Esophagus mucosa (tissue), 1 donor: ENCODE measurements at regions not wholly inside any gene's neighbourhood (a gene's known extent, or its start where the extent isn't known, plus 50 kb on each side); places are given as distances from the start of the nearest gene placed in this dataset.
A peak's percentile ranks its signal among the peaks of the same experiment; 100 is the strongest.

ENCODE experiments used
- ATAC-seq: fragments of 200-7000 bp; cut with Tn5 transposase; one replicate; pipeline ENCODE4 v1.9.1; 2020
- donor health status: DM: yes; HTN: yes; CAD: no.

- ATAC-seq, result no peak
These were observed 129.1 kb upstream of the AFF2 start for GRCh38 chrX:148371291-148371690.

DNA sequence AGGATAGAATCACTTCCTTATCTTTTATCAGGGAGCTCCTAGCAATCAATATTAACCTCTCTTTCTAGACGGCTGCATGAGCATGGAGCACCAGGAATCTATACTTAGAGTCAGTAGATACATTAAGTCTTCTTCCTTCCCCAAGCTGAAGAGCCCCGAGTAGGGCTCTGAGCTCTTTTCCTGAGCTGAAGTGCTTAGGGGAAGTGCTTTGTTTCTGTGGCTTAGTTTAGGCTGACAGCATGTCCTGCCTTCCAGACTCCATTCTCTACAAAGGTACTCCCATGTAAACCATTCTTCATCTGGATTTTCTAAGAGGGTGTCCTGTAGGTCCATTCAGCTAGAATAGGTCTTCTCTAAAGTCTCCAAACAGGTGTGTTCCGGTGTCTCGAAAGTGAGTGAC, 127.5 kb upstream of the AFF2 start:
- ATAC-seq, result no peak

- no peak for ATAC-seq
These were observed 124.1 kb upstream of the AFF2 start for GRCh38 chrX:148376342-148376741.

- no peak for ATAC-seq
These were observed 120.3 kb upstream of the AFF2 start for GRCh38 chrX:148380107-148380506.

- peak; percentile 39 for ATAC-seq
These were observed 119.5 kb upstream of the AFF2 start for GRCh38 chrX:148380650-148381561.

- ATAC-seq, result no peak
These were observed 118.8 kb upstream of the AFF2 start for GRCh38 chrX:148381603-148382002.

- ATAC-seq, result no peak
These were observed 117.4 kb upstream of the AFF2 start for GRCh38 chrX:148382983-148383382.

GRCh38 chrX:148385471-148385870, 114.9 kb upstream of the AFF2 start:
- no peak for ATAC-seq

DNA sequence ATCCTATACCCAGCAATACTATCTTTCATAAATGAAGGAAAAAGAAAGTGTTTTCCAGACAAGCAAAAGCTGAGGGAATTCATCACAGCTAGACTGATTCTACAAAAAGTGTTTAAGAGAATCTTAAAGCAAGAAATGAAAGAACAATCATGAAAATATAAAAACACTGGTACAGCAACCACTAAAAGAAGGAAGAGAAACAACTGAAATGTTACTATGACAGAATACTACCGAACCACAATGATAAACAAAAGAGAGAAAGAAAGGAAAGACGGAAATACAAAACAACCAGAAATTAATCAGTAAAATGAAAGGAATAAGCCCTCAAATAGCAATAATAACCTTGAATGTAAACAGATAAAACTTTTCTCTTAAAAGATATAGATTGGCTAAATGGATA, 110.8 kb upstream of the AFF2 start:
- no peak for ATAC-seq

DNA sequence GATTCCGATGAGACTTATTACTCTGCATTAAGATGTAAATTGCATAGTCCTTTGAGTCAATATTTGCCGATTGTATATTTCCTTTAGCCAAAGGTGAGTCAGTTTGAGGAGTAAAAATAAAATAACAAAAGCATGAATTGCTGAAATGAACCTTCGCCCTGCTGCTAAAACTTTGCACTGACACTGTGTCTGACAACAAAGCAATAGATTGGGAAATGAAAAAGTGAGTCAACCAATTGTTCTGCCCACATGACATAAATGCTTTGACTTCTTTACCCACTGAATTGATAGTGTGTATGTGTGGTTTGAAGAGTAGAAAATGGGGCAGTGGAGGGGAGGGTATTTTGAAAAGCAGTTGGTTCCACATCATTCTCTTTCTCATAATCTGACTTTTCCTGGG, 88.4 kb upstream of the AFF2 start:
- no peak for ATAC-seq

DNA sequence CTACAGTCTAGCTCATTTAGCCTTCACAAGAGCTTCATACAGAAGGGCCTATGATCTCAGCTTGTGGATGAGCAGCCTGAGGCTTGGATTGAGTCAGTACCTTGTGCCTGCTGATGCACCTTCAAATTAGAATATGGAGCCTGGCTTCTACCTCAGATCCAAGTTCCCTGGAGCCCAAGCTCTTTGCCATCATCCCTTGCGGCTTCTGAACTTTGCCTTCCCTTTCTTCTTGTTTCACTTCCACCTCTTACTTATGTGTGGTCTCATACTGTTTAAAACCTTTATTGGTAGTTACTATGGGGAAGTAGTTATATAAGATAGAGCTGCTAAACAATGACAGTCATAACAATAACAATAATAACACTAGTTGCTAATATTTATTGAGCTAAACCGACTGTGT, 84.3 kb upstream of the AFF2 start:
- ATAC-seq, result no peak

DNA sequence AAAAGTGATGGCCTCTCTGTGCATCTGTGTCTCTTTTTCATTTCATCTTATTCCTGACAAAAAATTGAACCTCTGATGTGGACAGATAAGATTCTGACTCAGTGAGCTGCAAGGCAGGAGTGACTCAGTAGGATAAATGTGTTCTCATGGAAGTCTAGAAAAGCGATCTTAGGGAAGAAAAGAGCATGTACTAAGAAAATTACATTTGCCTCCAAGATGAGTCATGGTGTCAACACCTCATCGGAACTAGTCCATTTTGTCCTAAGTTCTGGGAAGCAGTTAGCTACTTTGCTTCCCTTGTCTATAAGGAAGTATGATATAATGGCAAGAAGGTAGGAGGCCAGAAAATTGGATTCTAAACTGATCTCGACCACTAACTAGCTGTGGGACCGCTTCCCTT, 83.5 kb upstream of the AFF2 start:
- no peak for ATAC-seq

GRCh38 chrX:148417934-148418333, 82.5 kb upstream of the AFF2 start:
- no peak for ATAC-seq

- ATAC-seq, result no peak
These were observed 77.9 kb upstream of the AFF2 start for GRCh38 chrX:148422526-148422925.

GRCh38 chrX:148424570-148424969, 75.8 kb upstream of the AFF2 start:
- no peak for ATAC-seq

DNA sequence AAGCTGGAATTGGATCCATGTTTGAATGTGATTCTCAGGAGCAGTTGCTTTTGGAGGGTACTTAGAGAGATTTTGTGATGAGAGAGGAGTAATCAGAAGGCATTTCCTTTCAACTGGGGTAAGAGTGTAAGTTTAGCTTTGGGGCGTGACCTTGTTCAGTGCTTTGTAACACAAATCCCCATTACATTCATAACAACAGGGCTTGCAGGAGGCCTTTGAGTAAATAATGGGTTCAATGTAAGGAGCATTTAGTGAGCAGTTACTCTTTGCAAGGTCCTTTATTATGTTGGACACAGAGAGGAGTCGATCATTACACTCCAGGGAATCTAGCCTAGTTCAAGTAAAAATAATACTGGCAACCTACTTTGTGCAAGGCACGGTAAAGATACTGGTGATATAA, 74.0 kb upstream of the AFF2 start:
- no peak for ATAC-seq

DNA sequence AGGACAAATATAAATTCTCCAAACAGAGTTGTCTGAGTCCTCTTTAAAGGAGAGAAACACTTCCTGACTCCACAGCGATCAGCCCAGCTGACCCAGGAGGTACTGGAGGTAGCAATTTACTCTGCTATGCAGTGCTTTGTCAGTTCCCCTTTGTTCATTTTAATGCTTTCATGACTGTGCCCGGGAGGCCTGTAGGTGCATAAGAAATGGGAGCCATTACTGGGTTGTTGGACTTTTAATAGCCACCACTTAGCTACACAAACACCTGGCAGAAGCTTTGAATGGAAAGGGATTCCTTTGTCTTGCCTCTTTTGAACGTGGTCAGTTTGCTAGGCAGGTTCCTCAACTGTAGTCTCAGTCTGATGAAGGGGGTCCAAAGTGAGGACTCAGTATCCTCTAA, 59.0 kb upstream of the AFF2 start:
- ATAC-seq, result no peak

- ATAC-seq, result no peak
These were observed 57.2 kb upstream of the AFF2 start for GRCh38 chrX:148443216-148443615.

DNA sequence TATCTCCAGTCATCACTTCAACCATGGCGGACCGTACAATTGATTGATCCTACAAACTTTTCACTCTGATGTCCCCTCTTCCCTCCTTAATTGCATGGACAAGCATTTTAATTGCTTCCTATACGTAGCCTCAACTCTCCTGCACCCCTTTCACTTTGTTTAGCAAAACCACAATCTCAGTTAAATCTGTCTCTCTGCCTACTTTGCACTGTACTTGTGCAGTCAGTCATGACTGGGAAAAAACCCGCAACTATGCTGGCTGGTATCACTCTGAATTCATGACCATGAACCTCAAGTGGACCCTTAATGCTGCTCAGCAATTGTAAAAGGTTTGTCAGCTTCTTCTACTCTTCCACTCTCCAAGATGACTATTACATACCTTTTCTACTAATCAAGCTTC, 51.7 kb upstream of the AFF2 start:
- no peak for ATAC-seq
